MM.1S (cell line): ENCODE measurements at regions not wholly inside any gene's neighbourhood (a gene's known extent, or its start where the extent isn't known, plus 50 kb on each side); places are given as distances from the start of the nearest gene placed in this dataset.

Experiments used
- DNase-seq: peaks from one replicate; pipeline ENCODE4 v3.0.0-alpha.2; 2015
- H2AFZ ChIP-seq: fragments of 300-600 bp; sonication (generic); 2 replicates; pipeline ENCODE4 v1.6.0; 2016; ENCODE audit warnings: antibody characterized with exemption, low read length
- H3F3A ChIP-seq: fragments of 300-600 bp; sonication (generic); 2 replicates; pipeline ENCODE4 v1.6.1; 2016; ENCODE audit warnings: mild to moderate bottlenecking, antibody characterized with exemption, low read length, moderate library complexity, mixed read lengths; ENCODE audit not compliant: insufficient read depth
- H3K27ac ChIP-seq: fragments of 300-600 bp; sonication (generic); 2 replicates; pipeline ENCODE4 v1.5.1; 2016; ENCODE audit warnings: mild to moderate bottlenecking, low read length
- H3K27me3 ChIP-seq: fragments of 300-600 bp; sonication (generic); replicated peaks from 2 replicates; pipeline ENCODE4 v1.6.0; 2016; ENCODE audit warnings: low read length; ENCODE audit not compliant: insufficient read depth
- H3K36me3 ChIP-seq: fragments of 300-600 bp; sonication (generic); replicated peaks from 2 replicates; pipeline ENCODE4 v1.6.1; 2016; ENCODE audit warnings: mild to moderate bottlenecking, low read length, mixed read lengths; ENCODE audit not compliant: insufficient read depth
- H3K4me1 ChIP-seq: fragments of 300-600 bp; sonication (generic); 2 replicates; pipeline ENCODE4 v1.6.1; 2016; ENCODE audit warnings: low read length, mixed read lengths
- H3K4me2 ChIP-seq: fragments of 300-600 bp; sonication (generic); 2 replicates; pipeline ENCODE4 v1.6.0; 2016; ENCODE audit warnings: low read depth, low read length
- H3K4me3 ChIP-seq: fragments of 300-600 bp; sonication (generic); 2 replicates; pipeline ENCODE4 v1.5.1; 2016; ENCODE audit warnings: low read length, mixed read lengths
- H3K79me2 ChIP-seq: fragments of 300-600 bp; sonication (generic); 2 replicates; pipeline ENCODE4 v1.6.1; 2016; ENCODE audit warnings: mixed run types, low read length, mixed read lengths
- H3K9ac ChIP-seq: fragments of 300-600 bp; sonication (generic); 2 replicates; pipeline ENCODE4 v1.6.1; 2016; ENCODE audit warnings: low read length, mixed read lengths
- H3K9me2 ChIP-seq: fragments of 300-600 bp; sonication (generic); replicated peaks from 2 replicates; pipeline ENCODE4 v1.6.1; 2016; ENCODE audit warnings: mild to moderate bottlenecking, low read length, mixed read lengths; ENCODE audit not compliant: insufficient read depth
- H3K9me3 ChIP-seq: fragments of 300-600 bp; sonication (generic); replicated peaks from 2 replicates; pipeline ENCODE4 v1.6.1; 2016; ENCODE audit warnings: mild to moderate bottlenecking, low read length, mixed read lengths; ENCODE audit not compliant: insufficient read depth
- H4K20me1 ChIP-seq: fragments of 300-600 bp; sonication (generic); 2 replicates; pipeline ENCODE4 v1.6.1; 2016; ENCODE audit warnings: mild to moderate bottlenecking, low read length, moderate library complexity, mixed read lengths; ENCODE audit not compliant: insufficient read depth
- CTCF ChIP-seq: fragments of 300-600 bp; sonication (generic); IDR thresholded peaks from 2 replicates; pipeline ENCODE4 v1.5.1; 2016; ENCODE audit warnings: antibody characterized with exemption, low read length, mixed read lengths
- EZH2 ChIP-seq: fragments of 300-600 bp; sonication (generic); optimal IDR thresholded peaks from 2 replicates; pipeline ENCODE3; 2017; ENCODE audit warnings: low read depth, mild to moderate bottlenecking, antibody characterized with exemption, low read length, mixed read lengths
- EZH2phosphoT487 ChIP-seq: fragments of 300-600 bp; sonication (generic); IDR thresholded peaks from 2 replicates; pipeline ENCODE4 v1.6.1; 2018; ENCODE audit warnings: antibody characterized with exemption, low read length

DNA sequence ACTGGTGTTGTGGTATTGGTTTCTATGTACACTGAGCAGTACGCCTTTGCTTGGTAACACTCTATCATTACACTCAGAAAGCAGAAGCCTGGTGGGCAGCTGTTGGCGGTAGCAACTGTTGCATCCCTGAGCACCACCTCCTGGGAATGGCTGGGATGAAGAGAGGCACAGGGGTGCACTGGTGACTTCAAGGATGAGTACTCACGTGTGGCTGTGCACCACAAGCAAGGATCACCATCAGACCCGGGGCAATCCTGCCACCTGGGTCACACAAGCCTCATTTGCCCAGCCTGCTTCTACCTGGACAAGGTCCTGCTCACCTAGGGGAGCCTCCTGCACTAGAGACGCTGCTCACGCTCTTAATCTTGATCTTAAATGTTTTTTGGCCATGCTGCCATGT is 336.4 kb downstream of the SI start:
- Histone ChIP-seq H3K36me3 (no peaks in the 10 kb centered on the region), H3K27ac (no peak overlapping the region)

DNA sequence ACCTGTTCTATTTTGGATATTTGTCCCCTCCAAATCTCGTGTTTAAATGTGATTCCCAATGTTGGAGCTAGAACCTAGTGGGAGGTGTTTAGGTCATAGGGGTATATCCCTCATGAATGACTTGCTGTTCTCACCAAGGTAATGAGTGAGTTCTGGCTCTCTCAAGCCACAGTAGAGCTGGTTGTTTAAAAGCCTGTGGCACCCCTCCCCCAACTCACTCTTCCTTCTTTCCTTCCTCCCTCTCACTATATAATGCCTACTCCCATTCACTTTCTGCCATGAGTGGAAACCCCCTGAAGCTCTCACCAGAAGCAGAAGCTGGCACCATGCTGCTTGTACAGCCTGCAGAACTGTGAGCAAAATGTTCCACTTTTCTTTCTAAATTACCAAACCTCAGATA is 341.1 kb downstream of the SI start:
- Histone ChIP-seq H3K27ac (no peak overlapping the region), H3K4me1 (no peaks in the 10 kb centered on the region), H3K79me2 (no peaks in the 10 kb centered on the region), H4K20me1 (no peaks in the 10 kb centered on the region), H3K4me3 (no peak overlapping the region), H3K36me3 (no peaks in the 10 kb centered on the region), H3K27me3 (no peaks in the 10 kb centered on the region), H2AFZ (no peak overlapping the region), H3K4me2 (no peak overlapping the region), H3K9me2 (no peaks in the 10 kb centered on the region), H3F3A (no peaks in the 10 kb centered on the region), H3K9ac (no peak overlapping the region), H3K9me3 (no peaks in the 10 kb centered on the region)
- no peak for DNase-seq
- no peak for TF ChIP-seq EZH2phosphoT487
- TF ChIP-seq CTCF: no peak
- TF ChIP-seq EZH2: no peak

More for the DNA sequence above, 336.4 kb downstream of the SI start:
- TF ChIP-seq EZH2phosphoT487 (no peak), EZH2 (no peak), CTCF (no peak)
- H3K9ac ChIP-seq: no peak overlapping the region
- no peaks in the 10 kb centered on the region for H3K9me3 ChIP-seq
- no peak overlapping the region for H3K4me3 ChIP-seq
- no peaks in the 10 kb centered on the region for H3K27me3 ChIP-seq
- H4K20me1 ChIP-seq: no peaks in the 10 kb centered on the region
- no peaks in the 10 kb centered on the region for H3K9me2 ChIP-seq
- no peak for DNase-seq
- no peaks in the 10 kb centered on the region for H3K4me1 ChIP-seq
- H3K79me2 ChIP-seq: no peaks in the 10 kb centered on the region
- no peaks in the 10 kb centered on the region for H3F3A ChIP-seq
- H2AFZ ChIP-seq: no peak overlapping the region
- no peak overlapping the region for H3K4me2 ChIP-seq

GRCh38 chr3:164732166-164732565 is 346.1 kb downstream of the SI start:
- H3K36me3 ChIP-seq: no peaks in the 10 kb centered on the region
- no peaks in the 10 kb centered on the region for H3F3A ChIP-seq
- no peak overlapping the region for H3K9ac ChIP-seq
- no peaks in the 10 kb centered on the region for H3K4me1 ChIP-seq
- no peaks in the 10 kb centered on the region for H3K9me3 ChIP-seq
- H3K4me3 ChIP-seq: no peak overlapping the region
- H4K20me1 ChIP-seq: no peaks in the 10 kb centered on the region
- H3K27me3 ChIP-seq: no peaks in the 10 kb centered on the region
- DNase-seq: no peak
- no peak overlapping the region for H2AFZ ChIP-seq
- H3K79me2 ChIP-seq: no peaks in the 10 kb centered on the region
- TF ChIP-seq CTCF: no peak
- no peak for TF ChIP-seq EZH2phosphoT487
- TF ChIP-seq EZH2: no peak
- no peaks in the 10 kb centered on the region for H3K9me2 ChIP-seq
- H3K4me2 ChIP-seq: no peak overlapping the region
- H3K27ac ChIP-seq: no peak overlapping the region
